ENCODE measurements at regions not wholly inside any gene's neighbourhood (a gene's known extent, or its start where the extent isn't known, plus 50 kb on each side); places are given as distances from the start of the nearest gene placed in this dataset.

GRCh38 chr2:15034860-15035259 is 402.3 kb downstream of the LRATD1 start:
- DNase-seq (ENCODE audit: low read depth in 3 of 3, low spot score in 2 of 3), result no peak

GRCh38 chr2:15038366-15039364 is 406.1 kb downstream of the LRATD1 start:
- DNase-seq (ENCODE audit: low read depth in 3 of 3, low spot score in 2 of 3), result no peak

- DNase-seq (ENCODE audit: low read depth in 3 of 3, low spot score in 2 of 3), result no peak
Observed at GRCh38 chr2:15040429-15041084, 408.0 kb downstream of the LRATD1 start.

- no peak for DNase-seq (ENCODE audit: low read depth in 3 of 3, low spot score in 2 of 3)
Observed at GRCh38 chr2:15041429-15041837, 408.9 kb downstream of the LRATD1 start.

GRCh38 chr2:15042801-15043217 is 410.3 kb downstream of the LRATD1 start:
- no peak for DNase-seq (ENCODE audit: low read depth in 3 of 3, low spot score in 2 of 3)

GRCh38 chr2:15043336-15044058 is 411.0 kb downstream of the LRATD1 start:
- no peak for DNase-seq (ENCODE audit: low read depth in 3 of 3, low spot score in 2 of 3)

- DNase-seq (ENCODE audit: low read depth in 3 of 3, low spot score in 2 of 3), result no peak
Observed at GRCh38 chr2:15045054-15045453, 412.5 kb downstream of the LRATD1 start.

- DNase-seq (ENCODE audit: low read depth in 3 of 3, low spot score in 2 of 3), result no peak
Observed at GRCh38 chr2:15047184-15047583, 414.7 kb downstream of the LRATD1 start.

- DNase-seq (ENCODE audit: low read depth in 3 of 3, low spot score in 2 of 3), result no peak
Observed at GRCh38 chr2:15048000-15048399, 415.5 kb downstream of the LRATD1 start.

GRCh38 chr2:15049096-15049993 is 416.8 kb downstream of the LRATD1 start:
- DNase-seq (ENCODE audit: low read depth in 3 of 3, low spot score in 2 of 3), result no peak

GRCh38 chr2:15050483-15050882 is 418.0 kb downstream of the LRATD1 start:
- no peak for DNase-seq (ENCODE audit: low read depth in 3 of 3, low spot score in 2 of 3)

GRCh38 chr2:15053542-15053941 is 421.0 kb downstream of the LRATD1 start:
- no peak for DNase-seq (ENCODE audit: low read depth in 3 of 3, low spot score in 2 of 3)

GRCh38 chr2:15058015-15058720 is 425.7 kb downstream of the LRATD1 start:
- DNase-seq (ENCODE audit: low read depth in 3 of 3, low spot score in 2 of 3), result no peak

GRCh38 chr2:15058721-15059157 is 426.2 kb downstream of the LRATD1 start:
- DNase-seq (ENCODE audit: low read depth in 3 of 3, low spot score in 2 of 3), result no peak

- DNase-seq (ENCODE audit: low read depth in 3 of 3, low spot score in 2 of 3), result no peak
Observed at GRCh38 chr2:15059870-15060512, 427.5 kb downstream of the LRATD1 start.

GRCh38 chr2:15061268-15061667 is 428.8 kb downstream of the LRATD1 start:
- DNase-seq (ENCODE audit: low read depth in 3 of 3, low spot score in 2 of 3), result no peak

GRCh38 chr2:15066138-15066537 is 433.6 kb downstream of the LRATD1 start:
- no peak for DNase-seq (ENCODE audit: low read depth in 3 of 3, low spot score in 2 of 3)

- DNase-seq (ENCODE audit: low read depth in 3 of 3, low spot score in 2 of 3), result no peak
Observed at GRCh38 chr2:15069149-15069548, 436.6 kb downstream of the LRATD1 start.

- no peak for DNase-seq (ENCODE audit: low read depth in 3 of 3, low spot score in 2 of 3)
Observed at GRCh38 chr2:15072836-15073235, 440.3 kb downstream of the LRATD1 start.
